Activated CD4-positive, alpha-beta T cell treated with anti-CD3 and anti-CD28 coated beads, Interleukin-2, amount 50 U/mL, for 24 hours (primary cell): ENCODE measurements at regions not wholly inside any gene's neighbourhood (a gene's known extent, or its start where the extent isn't known, plus 50 kb on each side); places are given as distances from the start of the nearest gene placed in this dataset.

Experiments used
- DNase-seq, 2 donors: peaks; one replicate each; pipeline ENCODE4 v3.0.0-alpha.2; 2020; ENCODE audit warnings: low read depth in 1 of 2, low spot score in 1 of 2

DNA sequence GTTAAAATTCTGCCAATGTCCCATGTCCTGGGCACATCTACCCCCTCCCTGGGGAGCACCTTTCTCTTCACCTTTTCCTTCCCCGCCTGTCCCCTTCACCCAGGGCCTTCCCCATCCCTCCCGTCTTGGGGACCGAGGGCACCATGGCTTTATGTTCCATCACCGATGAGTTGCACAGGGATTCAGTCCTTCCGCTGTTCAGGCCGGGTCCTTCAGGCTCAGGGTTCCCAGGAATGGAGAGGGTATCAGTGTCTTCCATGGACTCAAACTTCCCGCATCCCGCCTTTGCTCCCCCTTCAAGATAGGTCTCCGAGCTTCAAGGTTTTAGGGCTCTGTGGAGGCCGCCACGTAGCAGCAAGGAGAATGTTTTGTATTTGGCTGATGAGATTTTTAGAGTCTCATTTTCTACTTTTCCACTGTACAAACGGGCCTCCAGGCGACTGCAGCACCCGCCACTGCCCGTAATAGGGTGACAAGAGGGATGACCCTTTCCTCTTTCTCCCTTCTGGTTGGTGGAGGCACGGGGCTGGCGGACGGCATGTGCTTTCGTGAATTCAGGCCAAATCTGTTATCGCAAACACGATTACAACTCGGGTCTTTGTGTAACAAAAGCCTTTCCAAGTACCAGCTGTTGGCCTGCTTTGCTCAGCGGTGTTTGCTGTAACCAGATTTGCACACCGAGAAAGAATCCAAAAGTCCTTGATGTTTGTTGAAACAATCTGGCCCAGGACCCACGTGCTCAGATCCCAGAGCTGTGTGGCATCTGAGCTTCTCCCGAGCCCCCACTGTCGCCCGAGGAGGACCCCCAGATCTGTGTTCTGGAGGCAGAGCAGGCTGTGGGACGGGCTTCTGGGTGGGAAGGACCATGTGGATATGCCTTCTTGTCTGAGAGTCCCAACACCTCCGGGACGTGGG is 236.3 kb downstream of the SEC14L1 start:
- no peak for DNase-seq

DNA sequence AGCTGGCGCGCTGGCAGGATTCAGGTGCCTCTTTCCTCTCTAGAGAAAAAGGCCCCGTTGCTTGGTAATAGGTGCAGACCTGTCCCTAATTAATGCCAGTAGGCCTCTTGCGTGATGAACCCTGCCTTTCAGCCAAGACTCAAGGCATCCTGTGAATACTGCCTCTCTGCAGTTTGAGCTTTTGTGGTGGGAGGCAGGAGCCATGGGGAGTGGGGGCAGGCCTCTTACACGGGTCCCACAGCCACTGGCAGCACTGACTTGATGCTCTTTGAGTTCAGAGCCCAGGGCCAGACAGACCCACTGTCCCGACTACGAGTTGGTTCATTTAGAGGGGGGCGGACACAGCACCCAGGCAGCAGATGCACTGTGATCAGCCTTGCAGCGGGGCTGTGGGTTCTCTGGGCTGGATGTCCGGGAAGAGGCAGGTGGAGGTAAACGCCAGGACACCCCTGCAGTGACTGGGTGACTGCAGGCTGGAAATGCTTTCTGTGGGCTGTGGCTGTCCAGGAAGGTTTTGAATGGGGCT is 237.0 kb downstream of the SEC14L1 start:
- DNase-seq: no peak

DNA sequence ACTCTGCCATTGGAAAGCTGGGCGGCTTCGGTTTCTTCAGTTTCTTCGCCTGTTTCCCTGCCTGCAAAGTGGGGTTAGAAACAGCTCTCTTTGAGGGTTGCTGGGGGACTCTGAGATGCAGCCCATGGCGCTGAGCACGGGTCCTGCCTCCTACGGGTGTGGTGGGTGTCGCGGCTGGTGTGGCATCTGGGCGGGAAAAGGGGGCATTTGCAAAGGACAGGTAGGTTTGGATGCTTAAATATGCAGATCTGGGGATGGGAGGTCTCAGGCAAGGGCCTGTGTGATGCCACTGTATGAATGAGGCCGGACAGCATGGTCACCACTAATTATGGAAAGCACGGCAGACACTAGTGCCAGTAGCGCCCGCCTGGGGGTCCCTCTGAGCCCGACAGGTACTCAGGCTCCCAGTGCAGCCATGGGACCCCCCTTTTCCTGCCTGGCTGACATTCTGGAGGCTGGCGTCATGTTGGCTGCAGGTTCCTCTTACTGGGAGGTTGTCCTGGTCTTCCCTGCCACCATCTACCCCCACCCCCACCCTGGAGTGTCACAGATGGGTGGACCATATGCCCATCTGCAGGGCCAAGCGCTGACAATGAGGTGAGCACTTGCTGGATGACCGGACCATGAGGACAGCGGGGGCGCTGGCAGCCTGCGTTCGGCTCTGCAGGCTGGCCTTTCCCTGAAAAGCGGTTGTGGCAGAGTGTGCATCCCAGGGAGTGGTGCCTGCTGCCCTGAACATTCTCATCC is 237.7 kb downstream of the SEC14L1 start:
- no peak for DNase-seq

DNA sequence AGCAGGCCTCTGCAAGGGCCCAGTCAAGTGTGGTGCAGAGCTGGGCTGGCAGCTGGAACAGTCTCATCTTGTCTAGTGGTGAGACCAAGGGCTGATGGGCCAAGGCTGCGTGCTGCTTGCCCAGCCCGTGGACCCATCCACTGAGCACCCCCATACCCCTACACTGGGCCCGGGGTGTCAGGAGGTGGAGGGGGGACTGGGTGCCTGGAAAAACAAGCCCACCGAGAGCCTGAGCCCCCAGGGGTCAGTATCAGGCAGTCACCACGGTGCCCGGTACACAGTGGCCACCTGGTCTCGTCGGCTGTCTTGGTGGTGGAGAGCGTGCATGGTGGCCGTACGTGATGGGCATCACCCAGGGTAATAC is 238.3 kb downstream of the SEC14L1 start:
- no peak for DNase-seq

DNA sequence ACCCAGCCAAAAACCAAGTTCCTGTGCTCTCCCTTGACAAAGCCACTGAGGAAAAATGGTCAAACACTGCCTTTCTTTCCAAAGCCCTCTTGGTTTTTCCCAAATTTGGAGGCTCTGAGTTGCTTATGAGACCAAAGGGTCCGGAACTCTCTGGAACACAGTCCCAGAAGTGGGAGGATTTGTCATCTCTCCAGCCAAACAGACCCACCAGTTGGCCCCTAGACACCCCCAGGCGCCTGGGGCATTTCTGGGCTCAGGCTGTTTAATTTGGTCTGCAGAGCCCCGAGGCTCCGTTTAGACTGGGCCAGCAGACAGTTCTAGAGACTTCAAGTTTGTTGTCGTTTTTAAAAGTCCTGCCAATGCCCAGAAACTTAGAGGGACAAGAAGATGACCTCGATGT is 239.1 kb downstream of the SEC14L1 start:
- no peak for DNase-seq

DNA sequence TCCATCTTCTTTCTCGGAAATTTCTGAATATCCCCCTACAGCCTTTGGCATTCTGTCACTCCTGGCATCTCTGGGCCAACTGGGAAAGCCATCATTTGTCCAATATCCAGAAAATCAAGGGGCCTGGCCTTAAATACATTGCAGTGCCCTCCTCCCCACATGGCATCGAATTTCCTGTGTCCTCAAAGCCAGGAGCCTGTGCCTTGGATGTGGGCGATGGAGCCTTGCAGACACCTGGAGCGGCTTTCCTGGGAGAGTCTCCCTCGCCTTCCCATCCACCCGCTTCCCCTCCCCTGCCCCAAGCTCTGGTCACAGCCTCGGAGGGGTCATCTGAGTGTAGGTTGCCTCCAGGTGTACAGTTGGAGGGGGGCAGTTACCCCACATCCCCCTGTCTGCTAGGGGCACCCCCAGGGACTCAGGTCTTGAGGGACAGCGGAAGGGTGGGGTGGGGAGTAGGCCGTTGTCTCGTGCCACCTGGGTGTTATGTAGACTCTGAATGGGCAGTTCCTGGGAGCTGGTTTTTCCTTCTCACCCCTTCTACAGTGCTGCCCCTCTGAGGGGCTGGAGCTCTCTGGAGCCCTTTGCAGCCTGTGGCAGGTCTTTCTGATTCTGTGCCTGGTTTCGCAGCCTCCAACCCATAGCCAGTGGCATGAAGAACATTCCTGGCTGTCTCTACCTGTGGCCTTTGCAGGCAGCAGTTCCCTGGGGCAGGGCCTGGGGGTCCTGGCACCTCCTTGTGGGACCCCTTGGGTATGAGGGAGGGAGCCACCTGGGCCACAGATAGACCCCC is 239.8 kb downstream of the SEC14L1 start:
- no peak for DNase-seq

DNA sequence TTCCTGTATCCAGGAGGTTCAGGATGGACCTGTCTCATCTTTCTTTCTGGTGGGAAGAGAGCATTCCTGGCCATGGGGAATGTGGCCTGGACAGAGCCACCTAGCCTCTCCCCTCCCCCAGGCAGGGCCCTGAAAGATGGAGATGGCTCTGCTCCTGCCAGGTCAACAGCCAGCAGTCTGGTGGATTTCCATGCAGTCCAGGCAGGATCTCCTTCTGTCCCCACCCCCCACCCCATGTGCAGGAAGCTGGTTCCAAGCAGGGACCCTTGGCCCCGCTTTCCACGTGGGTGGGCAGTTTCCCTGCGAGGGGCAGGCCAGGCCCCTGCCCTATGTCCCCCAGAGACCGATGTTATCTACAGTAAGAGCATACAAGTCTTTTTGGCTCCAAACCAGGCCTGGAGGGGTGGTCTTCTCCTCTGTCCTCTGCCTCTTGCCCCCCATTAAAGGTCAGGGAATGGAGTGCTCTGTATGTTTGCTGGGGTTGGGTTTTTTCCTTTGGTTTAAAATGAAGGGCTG is 240.5 kb downstream of the SEC14L1 start:
- no peak for DNase-seq

DNA sequence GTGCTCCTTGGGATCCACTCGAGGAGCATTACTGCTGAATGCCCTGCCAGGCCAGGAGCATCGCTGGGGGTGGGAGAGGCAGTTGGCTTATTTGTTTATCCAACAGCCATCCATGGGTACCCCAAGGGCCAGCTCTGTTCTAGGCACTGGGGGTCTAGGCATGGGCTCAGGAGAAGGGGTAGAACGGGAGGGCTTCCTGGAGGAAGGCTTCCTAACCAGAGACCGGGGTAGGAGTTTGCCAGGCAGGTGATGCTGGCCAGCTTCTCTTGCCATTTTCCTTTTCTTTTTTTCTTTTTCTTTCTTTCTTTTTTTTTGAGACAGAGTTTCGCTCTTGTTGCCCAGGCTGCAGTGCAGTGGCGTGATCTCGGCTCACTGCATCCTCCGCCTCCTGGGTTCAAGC is 241.0 kb downstream of the SEC14L1 start:
- no peak for DNase-seq

DNA sequence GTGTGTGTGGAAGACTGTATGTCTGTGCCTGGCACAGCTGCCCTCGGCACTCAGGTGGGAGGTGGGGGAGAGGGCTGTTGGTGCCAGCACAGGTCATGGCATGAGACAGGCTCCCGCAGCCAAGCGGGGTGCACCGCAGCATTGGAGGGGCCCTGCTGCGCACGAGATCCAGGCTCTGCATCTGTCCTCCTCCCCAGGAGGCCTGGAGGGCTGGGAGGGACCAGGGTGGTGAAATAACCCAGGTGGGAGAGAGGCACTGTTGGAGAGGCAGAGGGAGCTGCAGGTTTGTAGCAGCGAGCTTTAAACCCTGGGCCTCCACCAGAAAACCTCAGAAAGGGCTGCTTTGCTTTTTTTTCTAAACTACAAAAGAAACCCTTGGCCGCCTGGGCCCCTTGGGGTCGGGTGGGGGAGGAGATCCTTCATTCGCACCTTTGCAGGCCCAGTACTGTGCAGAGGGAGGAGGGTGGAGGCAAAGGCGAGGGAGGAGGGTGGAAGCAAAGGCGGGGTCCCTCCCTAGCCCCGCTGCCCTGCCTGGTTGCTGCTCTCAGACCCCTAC is 241.7 kb downstream of the SEC14L1 start:
- DNase-seq: no peak

DNA sequence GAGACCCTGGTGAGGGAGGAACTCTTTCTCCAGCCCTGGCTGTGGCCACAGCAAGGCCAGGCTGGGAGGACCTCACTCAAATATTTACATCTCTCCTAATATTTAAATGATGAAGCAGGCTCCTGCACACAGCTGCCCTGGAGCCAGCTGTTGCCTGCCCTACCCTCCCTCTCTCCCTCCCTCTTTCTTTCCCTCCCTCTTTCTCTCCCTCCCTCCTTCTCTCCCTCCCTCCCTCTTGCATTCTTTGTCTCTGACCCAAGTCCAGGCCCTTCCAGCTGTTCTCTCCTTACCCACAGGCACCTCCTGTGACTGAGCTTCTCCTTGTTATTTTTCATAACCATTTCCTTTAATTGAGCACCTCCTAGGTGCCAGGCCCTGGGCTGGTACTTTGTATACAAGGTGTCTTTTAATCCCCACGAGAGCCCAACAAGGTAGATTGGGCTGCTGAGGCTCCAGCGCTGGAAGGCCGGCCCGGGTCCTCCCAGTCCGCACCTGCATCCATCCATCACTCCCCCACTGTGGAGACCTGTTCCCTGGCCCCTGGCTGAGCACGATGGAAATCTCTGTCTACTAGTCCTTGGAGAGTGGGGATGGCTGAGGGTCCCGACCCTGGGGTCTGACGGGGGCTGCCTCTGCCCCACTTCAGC is 242.3 kb downstream of the SEC14L1 start:
- DNase-seq: no peak

DNA sequence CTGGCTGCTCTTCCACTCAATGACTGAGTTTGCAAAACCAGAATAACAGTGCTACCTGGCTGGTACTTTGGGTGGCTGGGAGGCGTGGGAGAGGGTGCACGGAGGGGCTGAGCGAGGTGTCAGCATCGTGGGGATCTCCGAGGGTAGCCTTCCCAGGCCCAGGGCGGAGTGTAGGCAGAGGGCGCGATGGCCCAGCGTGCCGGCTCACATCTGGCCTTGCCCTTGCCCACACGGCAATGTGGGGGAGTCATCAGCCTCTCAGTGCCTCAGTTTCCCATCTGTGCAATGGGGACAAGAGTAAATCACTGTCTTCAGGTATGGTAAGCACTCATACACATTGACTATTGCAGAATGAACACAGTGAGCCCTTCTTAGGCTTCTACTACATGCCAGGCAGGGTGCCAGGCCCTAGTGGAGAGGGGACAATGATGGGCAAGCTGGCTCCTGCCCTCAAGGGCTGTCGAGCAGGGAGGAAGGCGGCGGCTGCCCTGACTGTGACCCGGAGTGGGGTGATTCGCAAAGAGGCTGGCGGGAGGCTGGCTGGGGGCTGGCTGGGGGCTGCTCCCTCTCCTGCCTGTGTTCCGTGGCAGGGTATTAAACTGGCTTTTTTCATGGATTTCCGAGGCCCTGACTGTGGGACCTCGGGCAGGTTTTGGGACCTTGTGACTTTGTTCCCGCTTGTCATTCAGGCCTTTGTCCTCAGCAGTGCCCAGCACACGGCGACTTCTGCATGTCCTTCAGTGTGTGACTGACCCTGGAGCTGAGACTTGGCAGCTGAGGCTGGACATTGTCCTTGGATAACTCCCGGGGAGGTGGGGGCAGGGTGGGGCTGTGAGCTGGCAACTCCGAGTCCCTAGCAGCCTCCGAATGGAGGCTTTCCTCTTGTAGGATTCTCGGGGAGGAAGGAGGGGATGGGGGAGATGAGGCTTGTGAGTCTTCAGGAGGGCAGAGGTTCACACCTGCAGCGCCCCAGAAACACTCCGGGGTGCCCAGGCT is 243.1 kb downstream of the SEC14L1 start:
- DNase-seq: no peak

DNA sequence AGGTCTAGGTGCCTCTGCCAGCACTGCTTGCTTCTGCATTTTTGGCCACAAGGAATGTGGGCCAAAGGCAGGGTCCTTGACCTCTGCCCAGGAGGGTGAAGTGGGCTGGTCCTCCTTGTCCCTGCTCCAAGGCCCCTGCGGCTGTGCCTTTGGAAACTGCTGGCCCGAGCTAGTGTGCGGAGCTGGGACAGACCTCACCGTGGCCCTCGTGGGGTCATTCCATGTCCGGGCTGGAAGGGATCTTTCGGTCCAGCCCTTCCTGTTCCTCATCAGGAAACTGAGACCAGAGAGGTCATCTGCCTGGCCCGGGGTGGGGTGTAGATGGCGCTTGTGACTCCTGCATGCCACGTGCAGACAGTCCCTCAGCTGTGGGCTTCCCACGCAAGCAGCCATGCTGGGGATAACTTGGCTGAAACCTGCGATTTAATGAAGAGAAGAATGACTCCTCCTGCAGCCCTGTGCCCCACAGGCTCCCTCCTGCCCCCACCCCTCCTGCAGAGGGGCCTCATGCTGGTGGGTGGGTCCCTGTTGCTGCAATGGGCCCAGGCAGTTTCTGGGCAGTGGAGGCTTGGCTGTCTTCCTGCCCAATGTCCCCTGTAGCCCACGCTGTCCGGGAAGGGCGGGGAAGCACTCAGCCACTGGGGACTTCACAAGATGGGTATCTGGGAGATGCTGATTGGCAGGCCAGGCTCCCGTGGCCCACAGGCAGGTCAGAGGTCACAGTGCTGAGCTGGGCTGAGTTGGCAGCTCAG is 245.2 kb downstream of the SEC14L1 start:
- DNase-seq: no peak

DNA sequence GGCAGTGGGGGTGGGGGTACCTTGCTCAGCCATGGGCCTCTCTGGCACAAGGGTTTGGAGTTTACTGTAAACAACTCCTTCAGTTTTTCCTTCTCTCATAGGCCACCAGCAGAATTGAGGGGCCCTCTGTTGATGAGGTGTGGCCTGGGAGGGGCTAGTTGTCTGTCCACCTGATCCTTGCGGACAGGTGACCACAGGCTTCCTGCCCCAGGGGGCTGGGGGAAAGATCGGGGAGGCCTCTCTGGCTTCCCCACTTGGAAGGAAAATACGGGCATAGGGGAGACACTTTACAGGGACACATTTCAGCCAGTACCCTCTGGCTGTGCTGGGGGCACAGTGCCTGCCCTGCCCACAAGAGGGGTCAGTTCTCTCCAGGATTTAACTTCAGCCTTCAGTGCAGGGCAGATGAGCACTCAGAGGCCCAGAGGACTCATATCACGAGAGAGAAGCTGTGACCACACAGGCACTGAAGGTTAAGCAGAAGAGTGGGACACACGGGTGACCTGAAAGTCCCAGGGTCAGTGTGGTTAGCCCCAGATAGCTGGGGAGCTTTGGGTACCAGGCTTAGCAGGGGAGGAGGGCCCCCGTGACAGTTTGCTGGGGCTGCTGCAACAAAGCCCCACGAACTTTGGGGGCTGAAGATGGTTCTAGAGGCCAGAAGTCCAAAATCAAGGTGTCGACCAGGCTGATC is 245.9 kb downstream of the SEC14L1 start:
- DNase-seq: no peak

DNA sequence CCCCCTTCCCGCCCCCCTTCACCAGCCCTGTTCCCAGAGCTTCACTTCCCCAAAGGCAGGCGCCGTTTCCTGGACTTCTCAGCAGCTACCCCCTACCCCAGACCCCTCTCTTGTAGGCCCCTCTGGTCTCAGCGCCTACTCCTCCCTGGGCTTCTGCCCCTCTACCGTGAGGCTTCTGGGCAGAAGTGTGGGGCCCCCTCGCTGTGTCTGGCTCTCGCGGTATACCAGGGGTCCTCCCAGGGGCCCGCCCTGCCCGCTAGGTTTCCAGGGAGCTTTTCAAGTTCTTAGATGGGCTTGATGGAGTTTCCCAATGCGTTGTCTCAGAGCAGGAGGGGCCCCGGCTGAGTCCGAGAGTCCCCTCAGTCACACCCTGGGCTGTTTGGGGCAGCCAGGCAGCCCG is 247.1 kb downstream of the SEC14L1 start:
- DNase-seq: no peak

DNA sequence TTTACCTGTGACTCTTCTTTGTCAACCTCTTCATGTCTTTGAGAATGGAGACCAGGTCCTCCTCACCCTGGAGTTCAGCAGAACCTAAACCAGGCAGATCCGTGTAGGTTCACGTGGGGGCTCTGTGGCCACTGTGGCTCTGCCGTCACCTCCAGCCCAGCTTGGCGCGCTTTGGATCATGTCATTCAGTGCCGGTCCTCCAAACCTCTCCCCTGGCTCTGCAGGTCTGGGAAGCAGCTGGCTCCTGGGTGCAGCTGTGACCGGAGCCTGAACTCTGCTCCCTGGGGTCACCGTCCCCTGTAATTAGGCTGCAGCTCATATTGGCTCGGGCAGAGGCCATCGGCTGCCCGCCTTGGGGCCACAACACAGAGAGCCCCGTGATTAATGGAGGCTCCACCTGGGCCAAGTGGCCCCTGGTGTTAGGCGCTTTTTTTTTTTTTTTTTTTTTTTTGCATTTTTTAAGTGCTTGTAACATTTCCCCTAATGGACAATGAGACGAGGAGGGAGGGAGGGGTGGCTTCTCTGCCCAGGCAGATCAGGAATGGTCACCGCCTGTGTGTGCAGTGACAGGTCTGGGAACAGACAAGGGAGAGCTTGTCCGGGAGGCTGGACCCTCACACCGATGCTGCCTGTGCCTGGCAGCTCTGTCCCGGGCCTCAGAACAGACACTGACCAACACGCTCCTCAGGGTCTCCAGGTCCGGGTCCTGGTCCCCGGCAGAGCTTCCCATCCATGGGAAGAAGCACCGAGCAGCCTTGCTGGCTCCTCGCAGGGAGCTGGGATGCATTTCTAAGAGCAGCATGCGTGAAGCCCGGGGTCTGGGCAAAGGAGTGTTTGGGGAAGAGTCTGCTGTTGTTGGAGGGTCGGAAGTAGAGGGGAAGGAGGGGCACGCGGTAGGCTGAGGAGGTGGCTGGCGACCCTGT is 247.9 kb downstream of the SEC14L1 start:
- DNase-seq: no peak

DNA sequence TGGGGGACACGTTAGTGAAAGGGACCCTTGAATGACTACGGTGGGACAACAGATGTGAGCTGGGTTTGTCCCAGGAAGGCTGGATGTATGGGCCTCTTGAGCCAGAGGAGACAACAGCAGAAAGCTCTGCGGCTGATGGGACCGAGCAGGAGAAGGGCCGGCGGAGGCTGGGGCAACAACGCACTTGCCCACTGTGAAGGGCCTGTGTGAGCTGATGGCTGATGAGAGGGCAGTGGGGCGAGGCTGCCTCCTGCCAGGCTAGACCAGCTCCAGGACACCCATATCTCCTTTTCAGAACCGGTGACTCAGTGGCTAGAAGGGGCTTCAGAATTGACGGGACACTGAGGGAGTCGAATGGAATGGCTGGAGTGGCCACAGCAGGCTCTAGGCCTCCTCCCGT is 250.1 kb downstream of the SEC14L1 start:
- DNase-seq: no peak
